ENCODE measurements at regions not wholly inside any gene's neighbourhood (a gene's known extent, or its start where the extent isn't known, plus 50 kb on each side); places are given as distances from the start of the nearest gene placed in this dataset.
A peak's percentile ranks its signal among the peaks of the same experiment; 100 is the strongest.

DNA sequence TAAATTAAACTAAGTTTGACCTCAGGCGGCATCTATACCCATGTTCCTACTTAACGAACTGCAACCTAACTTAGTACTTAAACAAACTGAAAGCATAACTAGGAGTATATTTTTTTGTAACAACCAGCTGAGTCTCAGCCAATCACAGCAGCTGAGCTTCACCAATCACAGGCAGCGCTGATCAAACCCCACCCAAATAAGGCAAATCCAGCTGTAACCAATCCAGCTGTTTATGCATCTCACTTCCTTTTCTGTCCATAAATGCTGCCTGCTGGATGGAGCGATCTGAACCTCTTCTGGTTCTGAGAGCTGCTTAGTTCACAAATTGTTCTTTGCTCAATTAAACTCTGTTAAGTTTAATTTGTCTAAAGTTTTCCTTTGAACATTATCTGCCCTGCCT is 131.3 kb downstream of the PMP22 start:
- 75% methylated on average over 1 of the region's 4 CpGs; no CpG with 5 or more reads in 1 of the 2 experiments for WGBS, 2 experiments (ENCODE audit: insufficient coverage in 2 of 2)
- Histone ChIP-seq H3K9me3 (ENCODE audit: control insufficient read depth, low read length) (no peaks in the 10 kb centered on the region), H3K36me3 (ENCODE audit: control insufficient read depth, insufficient read depth, low read length) (no peaks in the 10 kb centered on the region), H3K4me3 (ENCODE audit: extremely low read depth, insufficient read depth, low read length, poor library complexity, severe bottlenecking) (no peak overlapping the region), H3K27ac (ENCODE audit: low read depth, low read length, severe bottlenecking) (no peak overlapping the region), H3K4me1 (ENCODE audit: control insufficient read depth, insufficient read depth, low read length, poor library complexity, severe bottlenecking) (no peaks in the 10 kb centered on the region)

DNA sequence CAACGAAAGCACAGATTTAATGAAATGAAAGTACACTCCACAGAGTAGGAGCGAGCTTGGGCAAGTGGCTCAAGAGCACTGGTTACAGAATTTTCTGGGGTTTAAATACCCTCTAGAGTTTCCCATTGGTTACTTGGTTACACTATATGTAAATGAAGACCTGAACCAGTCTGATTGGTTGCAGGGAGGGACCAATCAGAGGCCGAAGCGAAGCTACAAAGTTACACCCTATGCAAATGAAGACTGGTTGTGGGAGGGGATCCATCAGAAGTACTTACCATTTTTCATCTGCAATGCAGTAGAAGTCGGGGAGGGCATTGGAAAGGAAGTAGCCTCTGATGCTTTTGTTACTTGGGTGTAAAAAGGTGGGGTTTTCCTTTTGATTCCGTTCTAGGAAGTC is 132.0 kb downstream of the PMP22 start:
- Histone ChIP-seq H3K36me3 (ENCODE audit: control insufficient read depth, insufficient read depth, low read length) (no peaks in the 10 kb centered on the region), H3K27ac (ENCODE audit: low read depth, low read length, severe bottlenecking) (no peak overlapping the region), H3K4me1 (ENCODE audit: control insufficient read depth, insufficient read depth, low read length, poor library complexity, severe bottlenecking) (no peaks in the 10 kb centered on the region), H3K9me3 (ENCODE audit: control insufficient read depth, low read length) (no peaks in the 10 kb centered on the region), H3K4me3 (ENCODE audit: extremely low read depth, insufficient read depth, low read length, poor library complexity, severe bottlenecking) (no peak overlapping the region)
- WGBS, 2 experiments (ENCODE audit: insufficient coverage in 2 of 2), result 100% methylated on average over 2 to 5 of the region's 6 CpGs

DNA sequence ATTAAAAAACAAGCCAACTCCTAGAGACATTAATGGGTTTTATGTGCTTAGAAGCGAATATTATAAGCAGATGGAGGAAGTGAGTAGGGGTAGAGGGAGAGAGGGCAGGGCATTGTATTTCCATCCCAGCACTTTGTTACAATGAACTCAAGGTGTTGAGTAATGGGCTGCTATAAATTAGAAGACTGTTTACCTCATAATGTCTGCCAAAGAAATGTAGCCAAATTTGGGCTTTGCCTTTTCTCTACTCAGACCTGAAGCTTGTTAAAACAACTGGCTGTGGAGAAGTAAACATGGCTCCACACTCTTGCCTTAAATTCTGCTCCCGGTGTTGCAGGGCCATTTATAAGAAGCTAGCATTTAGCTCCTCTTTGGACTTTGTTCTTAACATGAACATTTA is 134.7 kb downstream of the PMP22 start:
- H3K4me1 ChIP-seq (ENCODE audit: control insufficient read depth, insufficient read depth, low read length, poor library complexity, severe bottlenecking), result no peaks in the 10 kb centered on the region
- WGBS, 2 experiments (ENCODE audit: insufficient coverage in 2 of 2), result 100% methylated on average over 1 of the region's 2 CpGs
- H3K36me3 ChIP-seq (ENCODE audit: control insufficient read depth, insufficient read depth, low read length), result no peaks in the 10 kb centered on the region
- H3K27ac ChIP-seq (ENCODE audit: low read depth, low read length, severe bottlenecking), result no peak overlapping the region
- no peaks in the 10 kb centered on the region for H3K9me3 ChIP-seq (ENCODE audit: control insufficient read depth, low read length)
- H3K4me3 ChIP-seq (ENCODE audit: extremely low read depth, insufficient read depth, low read length, poor library complexity, severe bottlenecking), result no peak overlapping the region

DNA sequence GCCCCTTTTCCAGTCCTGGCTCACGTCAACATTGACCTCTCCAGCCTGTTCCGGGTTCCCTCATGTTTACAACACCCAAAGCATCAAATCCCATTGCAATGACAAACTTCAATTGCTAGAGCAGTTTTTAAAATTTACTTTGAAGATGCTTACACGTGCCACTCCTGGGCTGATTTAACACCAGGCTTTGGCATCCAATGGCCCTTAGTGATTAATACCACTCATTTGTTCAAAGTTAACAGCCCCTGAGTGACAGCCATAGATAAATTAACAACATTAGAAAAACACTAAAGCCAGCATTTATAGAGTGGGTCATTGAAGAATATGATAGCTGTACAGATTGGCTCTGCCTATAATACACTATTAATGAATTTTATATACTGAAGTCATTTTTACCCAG is 135.1 kb downstream of the PMP22 start:
- H3K9me3 ChIP-seq (ENCODE audit: control insufficient read depth, low read length), result no peaks in the 10 kb centered on the region
- WGBS, 2 experiments (ENCODE audit: insufficient coverage in 2 of 2), result 96 to 100% methylated on average over 2 to 3 of the region's 3 CpGs

DNA sequence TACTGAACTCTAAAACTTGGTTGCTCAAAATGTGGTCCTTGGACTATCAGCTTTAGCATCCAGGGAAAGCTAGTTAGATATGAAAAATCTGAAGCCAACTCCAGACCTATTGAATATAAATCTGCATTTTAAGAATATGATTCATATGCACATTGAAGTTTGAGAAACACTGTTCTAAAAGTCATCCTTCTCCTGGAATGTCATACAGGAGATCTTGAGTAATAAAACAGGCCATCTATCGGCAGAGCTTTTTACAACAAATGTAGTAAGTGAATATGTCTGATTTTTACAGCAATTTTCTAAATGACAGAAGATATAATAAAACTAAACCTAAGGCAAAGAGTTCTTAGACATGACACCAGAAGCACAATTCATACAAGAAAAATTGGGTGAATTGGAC is 140.4 kb downstream of the PMP22 start:
- H3K9me3 ChIP-seq (ENCODE audit: control insufficient read depth, low read length), result no peaks in the 10 kb centered on the region

More for the DNA sequence above, 135.1 kb downstream of the PMP22 start:
- Histone ChIP-seq H3K4me1 (ENCODE audit: control insufficient read depth, insufficient read depth, low read length, poor library complexity, severe bottlenecking) (no peaks in the 10 kb centered on the region), H3K27ac (ENCODE audit: low read depth, low read length, severe bottlenecking) (no peak overlapping the region), H3K36me3 (ENCODE audit: control insufficient read depth, insufficient read depth, low read length) (no peaks in the 10 kb centered on the region), H3K4me3 (ENCODE audit: extremely low read depth, insufficient read depth, low read length, poor library complexity, severe bottlenecking) (no peak overlapping the region)

DNA sequence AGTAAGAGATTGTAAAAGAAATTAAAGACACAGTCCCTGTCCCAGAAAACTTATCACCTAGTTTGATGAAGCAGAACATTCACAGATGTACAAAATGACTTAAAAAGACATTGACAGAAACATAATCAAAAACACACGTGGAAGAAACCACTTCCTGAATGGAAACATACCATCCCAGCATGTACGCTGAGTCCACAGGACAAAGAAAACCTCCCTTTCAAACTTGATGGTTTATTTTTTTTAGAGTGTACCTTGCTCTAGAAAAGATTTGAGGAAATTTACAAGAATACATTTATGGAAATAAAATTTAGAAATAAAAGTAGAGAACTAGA is 140.9 kb downstream of the PMP22 start:
- WGBS, 2 experiments (ENCODE audit: insufficient coverage in 2 of 2), result 100% methylated on average over 1 of the region's 2 CpGs; no CpG with 5 or more reads in 1 of the 2 experiments
- no peaks in the 10 kb centered on the region for H3K36me3 ChIP-seq (ENCODE audit: control insufficient read depth, insufficient read depth, low read length)
- no peaks in the 10 kb centered on the region for H3K9me3 ChIP-seq (ENCODE audit: control insufficient read depth, low read length)
- no peak overlapping the region for H3K4me3 ChIP-seq (ENCODE audit: extremely low read depth, insufficient read depth, low read length, poor library complexity, severe bottlenecking)
- peaks cover 17% of the 10 kb centered on the region for H3K4me1 ChIP-seq (ENCODE audit: control insufficient read depth, insufficient read depth, low read length, poor library complexity, severe bottlenecking)
- H3K27ac ChIP-seq (ENCODE audit: low read depth, low read length, severe bottlenecking), result no peak overlapping the region

More for the DNA sequence above, 140.4 kb downstream of the PMP22 start:
- no peak overlapping the region for H3K4me3 ChIP-seq (ENCODE audit: extremely low read depth, insufficient read depth, low read length, poor library complexity, severe bottlenecking)
- WGBS, 2 experiments (ENCODE audit: insufficient coverage in 2 of 2), result no CpG with 5 or more reads among the region's 1 CpG
- peaks cover 15% of the 10 kb centered on the region for H3K4me1 ChIP-seq (ENCODE audit: control insufficient read depth, insufficient read depth, low read length, poor library complexity, severe bottlenecking)
- H3K36me3 ChIP-seq (ENCODE audit: control insufficient read depth, insufficient read depth, low read length), result no peaks in the 10 kb centered on the region
- no peak overlapping the region for H3K27ac ChIP-seq (ENCODE audit: low read depth, low read length, severe bottlenecking)

DNA sequence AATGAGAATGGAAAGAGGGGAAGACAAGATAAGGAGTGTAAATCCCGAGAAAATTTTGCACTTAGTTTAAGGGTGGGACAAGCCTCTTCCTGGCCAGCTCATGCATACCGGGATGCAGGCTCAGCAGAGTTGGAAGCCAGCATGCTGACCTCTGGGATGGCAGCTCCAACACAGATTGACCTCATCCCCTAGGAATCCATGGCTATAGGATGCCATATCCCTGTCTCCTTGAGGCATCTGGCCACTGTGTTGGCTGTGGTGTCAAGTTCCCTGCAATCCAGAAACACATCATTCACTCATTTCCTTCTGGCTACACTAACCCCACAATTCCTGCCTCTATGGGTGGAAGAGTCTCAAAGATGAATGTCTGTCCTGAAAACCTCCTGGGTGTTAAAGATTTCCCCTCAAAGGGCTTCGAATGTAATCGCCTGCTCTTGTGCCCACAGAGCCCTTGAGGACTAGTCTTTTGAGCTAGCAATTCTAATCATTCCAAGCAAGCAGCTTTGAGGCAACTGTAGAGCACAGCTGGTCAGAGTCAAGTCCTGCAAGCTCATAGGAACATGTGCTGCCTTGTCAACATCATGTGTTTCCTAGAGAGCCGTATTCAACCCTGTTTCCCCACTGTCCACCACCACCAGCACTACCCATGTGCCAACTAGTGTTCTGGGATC is 141.4 kb downstream of the PMP22 start:
- WGBS, 2 experiments (ENCODE audit: insufficient coverage in 2 of 2), result 76 to 90% methylated on average over 4 to 5 of the region's 5 CpGs

DNA sequence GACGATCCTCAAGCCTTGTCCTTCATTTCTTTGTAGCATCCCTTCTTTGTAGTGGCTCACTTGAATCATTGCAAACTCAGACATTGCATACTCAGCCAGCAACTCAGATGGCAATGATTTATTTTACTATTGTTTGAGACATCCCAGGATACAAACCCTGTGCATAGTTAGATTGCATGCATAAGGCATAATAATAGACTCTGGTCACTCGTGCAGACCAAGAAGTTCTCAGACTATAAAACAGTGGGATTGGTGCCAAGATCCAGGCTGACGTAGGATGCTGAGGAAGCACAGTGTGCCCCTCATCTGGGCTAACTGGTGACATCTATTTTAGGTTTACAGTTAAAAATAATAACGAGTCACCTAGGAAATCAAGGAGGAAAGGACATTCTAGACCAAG is 142.3 kb downstream of the PMP22 start:
- Histone ChIP-seq H3K4me3 (ENCODE audit: extremely low read depth, insufficient read depth, low read length, poor library complexity, severe bottlenecking) (no peak overlapping the region), H3K9me3 (ENCODE audit: control insufficient read depth, low read length) (no peaks in the 10 kb centered on the region), H3K27ac (ENCODE audit: low read depth, low read length, severe bottlenecking) (no peak overlapping the region), H3K36me3 (ENCODE audit: control insufficient read depth, insufficient read depth, low read length) (no peaks in the 10 kb centered on the region), H3K4me1 (ENCODE audit: control insufficient read depth, insufficient read depth, low read length, poor library complexity, severe bottlenecking) (peaks cover 17% of the 10 kb centered on the region)
- WGBS, 2 experiments (ENCODE audit: insufficient coverage in 2 of 2), result 86 to 95% methylated on average over 3 of the region's 4 CpGs

More for the DNA sequence above, 141.4 kb downstream of the PMP22 start:
- Histone ChIP-seq H3K4me1 (ENCODE audit: control insufficient read depth, insufficient read depth, low read length, poor library complexity, severe bottlenecking) (peaks cover 17% of the 10 kb centered on the region), H3K9me3 (ENCODE audit: control insufficient read depth, low read length) (no peaks in the 10 kb centered on the region), H3K4me3 (ENCODE audit: extremely low read depth, insufficient read depth, low read length, poor library complexity, severe bottlenecking) (no peak overlapping the region), H3K36me3 (ENCODE audit: control insufficient read depth, insufficient read depth, low read length) (no peaks in the 10 kb centered on the region), H3K27ac (ENCODE audit: low read depth, low read length, severe bottlenecking) (peak overlapping the region; percentile 67)

DNA sequence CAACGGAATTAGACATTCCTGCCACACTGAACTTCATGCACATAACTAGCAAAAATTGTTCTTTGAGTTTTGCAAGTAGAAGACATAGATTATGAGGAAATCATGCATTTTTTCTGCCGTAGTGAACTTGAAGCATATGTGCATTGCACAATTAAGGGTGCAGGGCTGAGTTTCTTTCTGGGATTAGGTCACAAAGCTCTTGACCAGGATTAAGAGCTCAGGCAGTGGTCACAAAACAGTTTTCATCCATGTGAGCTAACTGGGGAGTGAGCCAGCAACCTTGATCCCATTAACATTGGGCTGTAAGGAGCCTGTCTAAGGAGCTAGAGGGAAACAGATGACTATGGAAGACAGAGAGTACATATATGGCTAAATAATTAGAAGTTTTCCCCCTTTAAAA is 143.7 kb downstream of the PMP22 start:
- no peak overlapping the region for H3K4me3 ChIP-seq (ENCODE audit: extremely low read depth, insufficient read depth, low read length, poor library complexity, severe bottlenecking)
- 83 to 94% methylated on average over 1 of the region's 2 CpGs for whole genome bisulfite sequencing, 2 experiments (ENCODE audit: insufficient coverage in 2 of 2)
- no peaks in the 10 kb centered on the region for H3K36me3 ChIP-seq (ENCODE audit: control insufficient read depth, insufficient read depth, low read length)
- H3K9me3 ChIP-seq (ENCODE audit: control insufficient read depth, low read length), result peaks cover 5% of the 10 kb centered on the region
- H3K27ac ChIP-seq (ENCODE audit: low read depth, low read length, severe bottlenecking), result no peak overlapping the region
- H3K4me1 ChIP-seq (ENCODE audit: control insufficient read depth, insufficient read depth, low read length, poor library complexity, severe bottlenecking), result peaks cover 17% of the 10 kb centered on the region

DNA sequence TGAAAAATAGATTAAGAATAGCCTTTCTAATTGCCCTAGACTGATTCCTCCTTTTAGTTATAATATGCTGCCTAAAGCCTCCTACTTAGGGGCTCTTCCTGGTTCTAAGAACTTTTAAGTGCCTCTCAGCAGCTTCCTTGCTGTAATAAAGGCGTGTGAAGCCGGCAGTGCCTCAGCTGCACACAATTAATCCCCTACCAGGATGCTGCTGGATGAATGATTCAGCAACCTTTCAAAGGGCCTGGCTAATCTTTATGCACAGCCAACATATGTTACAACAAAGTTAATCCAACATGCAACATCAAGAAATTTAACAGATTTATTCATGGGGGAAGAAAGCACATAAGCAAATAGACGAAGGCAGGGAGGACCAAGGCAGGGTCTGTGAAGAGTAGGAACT is 145.2 kb downstream of the PMP22 start:
- WGBS, 2 experiments (ENCODE audit: insufficient coverage in 2 of 2), result 80 to 94% methylated on average over 1 to 2 of the region's 3 CpGs
- peaks cover 11% of the 10 kb centered on the region for H3K9me3 ChIP-seq (ENCODE audit: control insufficient read depth, low read length)
- H3K27ac ChIP-seq (ENCODE audit: low read depth, low read length, severe bottlenecking), result no peak overlapping the region
- H3K36me3 ChIP-seq (ENCODE audit: control insufficient read depth, insufficient read depth, low read length), result no peaks in the 10 kb centered on the region
- H3K4me3 ChIP-seq (ENCODE audit: extremely low read depth, insufficient read depth, low read length, poor library complexity, severe bottlenecking), result no peak overlapping the region
- H3K4me1 ChIP-seq (ENCODE audit: control insufficient read depth, insufficient read depth, low read length, poor library complexity, severe bottlenecking), result peaks cover 17% of the 10 kb centered on the region

DNA sequence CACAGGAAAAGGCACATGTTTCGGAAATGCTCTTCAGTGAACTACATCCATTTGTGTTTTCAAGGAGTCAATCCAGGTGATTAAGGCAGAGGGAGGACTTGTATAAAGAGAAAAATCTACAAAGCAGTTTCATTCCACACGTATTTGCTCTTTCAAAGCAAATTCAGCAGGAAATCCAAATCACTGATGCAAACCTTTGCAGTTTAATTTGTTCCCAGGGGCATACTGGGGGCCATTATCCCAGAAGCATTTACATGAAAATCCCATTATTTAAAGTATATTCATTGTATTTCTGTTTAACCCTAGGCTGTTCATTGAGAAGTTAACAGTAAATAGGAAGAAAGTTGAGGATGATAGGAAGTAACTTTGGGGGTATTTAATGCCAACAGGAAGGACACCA is 147.9 kb downstream of the PMP22 start:
- Histone ChIP-seq H3K4me3 (ENCODE audit: extremely low read depth, insufficient read depth, low read length, poor library complexity, severe bottlenecking) (no peak overlapping the region), H3K27ac (ENCODE audit: low read depth, low read length, severe bottlenecking) (no peak overlapping the region), H3K36me3 (ENCODE audit: control insufficient read depth, insufficient read depth, low read length) (no peaks in the 10 kb centered on the region), H3K9me3 (ENCODE audit: control insufficient read depth, low read length) (peaks cover 11% of the 10 kb centered on the region), H3K4me1 (ENCODE audit: control insufficient read depth, insufficient read depth, low read length, poor library complexity, severe bottlenecking) (peaks cover 5% of the 10 kb centered on the region)
- 60 to 80% methylated on average over 1 of the region's 2 CpGs for WGBS, 2 experiments (ENCODE audit: insufficient coverage in 2 of 2)

Measured in mesodermal cell (in vitro differentiated cells).